Esophagus squamous epithelium (tissue), 5 donors: ENCODE measurements at regions not wholly inside any gene's neighbourhood (a gene's known extent, or its start where the extent isn't known, plus 50 kb on each side); places are given as distances from the start of the nearest gene placed in this dataset.
A peak's percentile ranks its signal among the peaks of the same experiment; 100 is the strongest.

Experiments
- DNase-seq: peaks from one replicate; lab custom pipeline; 2025; lab: John Stamatoyannopoulos, UW
- H3K27ac ChIP-seq, 4 donors: fragments of 200-600 bp; sonication (generic); one replicate each; pipeline ENCODE4 v1.5.1; 2016 to 2019; ENCODE audit warnings: mild to moderate bottlenecking in 1 of 4
- H3K27me3 ChIP-seq, 4 donors: fragments of 200-600 bp; sonication (generic); 1 replicate in 3 of 4; 2 replicates in 1 of 4; pipeline versions ENCODE4 v1.5.1 to v1.6.0; 2017 to 2021; ENCODE audit warnings: antibody characterized with exemption in 1 of 4
- H3K36me3 ChIP-seq, 3 donors: fragments of 200-600 bp; sonication (generic); one replicate each; pipeline ENCODE4 v1.5.1; 2016 to 2019
- H3K4me1 ChIP-seq, 3 donors: fragments of 200-600 bp; sonication (generic); one replicate each; pipeline ENCODE4 v1.5.1; 2017 to 2019
- H3K4me3 ChIP-seq, 4 donors: fragments of 200-600 bp; sonication (generic); 1 replicate in 3 of 4; 2 replicates in 1 of 4; pipeline ENCODE4 v1.5.1; 2016 to 2019; ENCODE audit warnings: mild to moderate bottlenecking in 2 of 4, moderate library complexity in 1 of 4
- H3K9me3 ChIP-seq, 3 donors: fragments of 200-600 bp; sonication (generic); one replicate each; pipeline ENCODE4 v1.5.1; 2016 to 2019
- CTCF ChIP-seq, 6 experiments: fragments of 450-650 bp in 4 of 6; fragments of 200-600 bp in 2 of 6; sonication (generic) in 2 of 6; IDR thresholded peaks; one replicate each; pipeline ENCODE4 v1.5.1; 2016 to 2019; ENCODE audit warnings: antibody characterized with exemption in 6 of 6, mild to moderate bottlenecking in 4 of 6, moderate library complexity in 4 of 6
- POLR2A ChIP-seq, 4 donors: fragments of 450-650 bp; IDR thresholded peaks; one replicate each; pipeline ENCODE4 v1.6.1; 2017; ENCODE audit warnings: antibody characterized with exemption in 4 of 4, mild to moderate bottlenecking in 4 of 4, moderate library complexity in 3 of 4
- WGBS, 2 donors: methylation state at CpG; one replicate each; pipeline ENCODE4 v1.1.5; 2018; 5-methylcytosine and 5-hydroxymethylcytosine counted together
- intact Hi-C: fragments of 100-400 bp; cut with DNase I; formaldehyde crosslinking; loops from one replicate; pipeline ENCODE4 v1.15.0; 2022
- donor health status: DM: yes; HTN: yes; CAD: no.

- intact Hi-C loops = no loop called here
- no peak overlapping the region for H3K27ac ChIP-seq
- peaks cover 0 to 18% (median 0%) of the 10 kb centered on the region in 3 donors for H3K4me1 ChIP-seq
- H3K27me3 ChIP-seq = no peaks in the 10 kb centered on the region
- WGBS, 2 donors = 85% methylated on average over 4 of the region's 4 CpGs; no CpG with 5 or more reads in 1 of the 2 donors
- no peak for DNase-seq
- no peak overlapping the region for H3K4me3 ChIP-seq
- no peaks in the 10 kb centered on the region for H3K9me3 ChIP-seq
- no peak for TF ChIP-seq POLR2A (IDR thresholded peaks at IDR 0.05)
- TF ChIP-seq CTCF (IDR thresholded peaks at IDR 0.05) = peak in 1 of 6 experiments; percentile 43
- H3K36me3 ChIP-seq = no peaks in the 10 kb centered on the region
Observed at GRCh38 chr12:115468087-115468510, 784.1 kb upstream of the TBX3 start.

- H3K4me1 ChIP-seq = peaks cover 0 to 13% (median 0%) of the 10 kb centered on the region in 3 donors
- no peak overlapping the region for H3K27ac ChIP-seq
- no peak for TF ChIP-seq CTCF (IDR thresholded peaks at IDR 0.05)
- no peak for TF ChIP-seq POLR2A (IDR thresholded peaks at IDR 0.05)
- intact Hi-C loops = no loop called here
- 84 to 90% methylated on average over 2 of the region's 2 CpGs for WGBS, 2 donors
- no peak overlapping the region for H3K4me3 ChIP-seq
- no peak for DNase-seq
- H3K27me3 ChIP-seq = no peaks in the 10 kb centered on the region
- H3K36me3 ChIP-seq = no peaks in the 10 kb centered on the region
- no peaks in the 10 kb centered on the region for H3K9me3 ChIP-seq
Observed at GRCh38 chr12:115467531-115467930, 783.6 kb upstream of the TBX3 start.

GRCh38 chr12:115466076-115466475 lies 782.1 kb upstream of the TBX3 start:
- TF ChIP-seq CTCF (IDR thresholded peaks at IDR 0.05) (no peak), POLR2A (IDR thresholded peaks at IDR 0.05) (no peak)
- H3K36me3 ChIP-seq = no peaks in the 10 kb centered on the region
- peaks cover 0 to 13% (median 0%) of the 10 kb centered on the region in 3 donors for H3K4me1 ChIP-seq
- intact Hi-C loops = no loop called here
- no peaks in the 10 kb centered on the region for H3K27me3 ChIP-seq
- WGBS, 2 donors = 67 to 79% methylated on average over 3 to 4 of the region's 4 CpGs
- no peaks in the 10 kb centered on the region for H3K9me3 ChIP-seq
- no peak overlapping the region for H3K4me3 ChIP-seq
- no peak overlapping the region for H3K27ac ChIP-seq
- no peak for DNase-seq

DNA sequence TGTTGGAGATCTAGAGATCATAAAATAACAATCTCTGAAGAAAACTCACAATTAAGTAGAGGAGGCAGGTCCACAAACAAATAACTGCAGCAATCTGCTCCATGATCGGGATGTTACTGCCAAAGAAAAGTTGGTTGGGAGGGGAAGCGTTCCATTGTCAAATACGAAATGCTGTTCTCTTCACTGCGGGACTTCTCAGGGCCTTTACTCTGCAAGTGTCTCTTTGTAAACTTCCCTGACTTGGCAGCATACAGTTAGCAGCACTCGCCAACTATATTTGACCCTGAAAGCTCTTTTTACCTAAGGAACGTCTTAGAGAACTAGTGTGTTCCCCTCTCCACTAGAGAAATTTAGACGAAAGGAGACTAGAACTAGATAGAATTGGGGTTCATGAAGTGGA lies 780.7 kb upstream of the TBX3 start:
- no peak for TF ChIP-seq CTCF (IDR thresholded peaks at IDR 0.05)
- TF ChIP-seq POLR2A (IDR thresholded peaks at IDR 0.05) = no peak
- Histone ChIP-seq H3K4me1 (peaks cover 0 to 13% (median 0%) of the 10 kb centered on the region in 3 donors), H3K4me3 (no peak overlapping the region), H3K36me3 (no peaks in the 10 kb centered on the region), H3K27me3 (no peaks in the 10 kb centered on the region), H3K27ac (no peak overlapping the region), H3K9me3 (no peaks in the 10 kb centered on the region)
- 70% methylated on average over 7 of the region's 7 CpGs for WGBS, 2 donors
- no peak for DNase-seq
- intact Hi-C loops = no loop called here

DNA sequence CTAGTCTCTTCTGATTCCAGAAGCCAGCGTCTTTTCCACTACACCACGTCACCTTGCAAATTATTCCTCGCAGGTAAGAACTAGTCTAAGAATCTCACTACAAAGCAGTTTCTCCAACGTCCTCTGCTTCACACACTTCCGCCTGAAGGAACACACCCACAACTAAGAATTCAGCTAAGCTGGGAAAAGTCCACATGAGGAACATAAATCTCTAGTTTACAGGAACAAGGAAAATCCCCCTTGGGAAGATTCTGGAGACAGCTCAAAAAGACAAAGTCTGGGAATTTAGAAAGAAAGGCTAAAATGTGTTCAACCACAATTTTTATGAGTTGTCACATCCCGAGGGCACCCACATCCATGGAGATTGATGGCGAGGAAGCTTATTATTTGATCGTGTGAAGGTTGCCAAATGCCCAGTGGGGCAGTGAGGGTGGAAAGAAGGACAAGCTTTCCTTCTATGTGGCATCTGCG lies 780.2 kb upstream of the TBX3 start:
- Histone ChIP-seq H3K4me1 (peaks cover 0 to 13% (median 0%) of the 10 kb centered on the region in 3 donors), H3K9me3 (no peaks in the 10 kb centered on the region), H3K4me3 (no peak overlapping the region), H3K36me3 (no peaks in the 10 kb centered on the region), H3K27ac (no peak overlapping the region), H3K27me3 (no peaks in the 10 kb centered on the region)
- no peak for DNase-seq
- intact Hi-C loops = no loop called here
- TF ChIP-seq POLR2A (IDR thresholded peaks at IDR 0.05) (no peak), CTCF (IDR thresholded peaks at IDR 0.05) (no peak)
- 23 to 34% methylated on average over 6 to 9 of the region's 9 CpGs for WGBS, 2 donors
